ENCODE measurements at regions not wholly inside any gene's neighbourhood (a gene's known extent, or its start where the extent isn't known, plus 50 kb on each side); places are given as distances from the start of the nearest gene placed in this dataset.

GRCh38 chr3:166125179-166125578, 288.0 kb upstream of the BCHE start:
- no peak overlapping the region for H3K27ac Mint-ChIP-seq
- no peak for TF ChIP-seq CTCF (IDR thresholded peaks at IDR 0.05; ENCODE audit: unreplicated experiment in 3 of 3)
- no peaks in the 10 kb centered on the region for H3K4me1 Mint-ChIP-seq
- H3K27me3 Mint-ChIP-seq (ENCODE audit: low read depth): no peaks in the 10 kb centered on the region
- no peak overlapping the region for H3K4me3 Mint-ChIP-seq
- H3K9me3 Mint-ChIP-seq: no peaks in the 10 kb centered on the region
- H3K36me3 Mint-ChIP-seq (ENCODE audit: low read depth): no peaks in the 10 kb centered on the region

- Mint-ChIP-seq H3K9me3 (no peaks in the 10 kb centered on the region), H3K27me3 (ENCODE audit: low read depth) (no peaks in the 10 kb centered on the region), H3K4me3 (no peak overlapping the region), H3K27ac (no peak overlapping the region), H3K36me3 (ENCODE audit: low read depth) (no peaks in the 10 kb centered on the region), H3K4me1 (no peaks in the 10 kb centered on the region)
- no peak for TF ChIP-seq CTCF (IDR thresholded peaks at IDR 0.05; ENCODE audit: unreplicated experiment in 3 of 3)
Observed at GRCh38 chr3:166123576-166123975, 286.4 kb upstream of the BCHE start.

- Mint-ChIP-seq H3K27me3 (ENCODE audit: low read depth) (no peaks in the 10 kb centered on the region), H3K4me1 (no peaks in the 10 kb centered on the region), H3K36me3 (ENCODE audit: low read depth) (no peaks in the 10 kb centered on the region), H3K4me3 (no peak overlapping the region), H3K27ac (no peak overlapping the region), H3K9me3 (no peaks in the 10 kb centered on the region)
- TF ChIP-seq CTCF (IDR thresholded peaks at IDR 0.05; ENCODE audit: unreplicated experiment in 3 of 3): no peak
Observed at GRCh38 chr3:166123088-166123487, 285.9 kb upstream of the BCHE start.

- H3K27me3 Mint-ChIP-seq (ENCODE audit: low read depth): no peaks in the 10 kb centered on the region
- H3K9me3 Mint-ChIP-seq: no peaks in the 10 kb centered on the region
- TF ChIP-seq CTCF (IDR thresholded peaks at IDR 0.05; ENCODE audit: unreplicated experiment in 3 of 3): no peak
- H3K27ac Mint-ChIP-seq: no peak overlapping the region
- H3K4me3 Mint-ChIP-seq: no peak overlapping the region
- H3K4me1 Mint-ChIP-seq: no peaks in the 10 kb centered on the region
- no peaks in the 10 kb centered on the region for H3K36me3 Mint-ChIP-seq (ENCODE audit: low read depth)
Observed at GRCh38 chr3:166118049-166118448, 280.8 kb upstream of the BCHE start.

- Mint-ChIP-seq H3K36me3 (ENCODE audit: low read depth) (no peaks in the 10 kb centered on the region), H3K4me1 (no peaks in the 10 kb centered on the region), H3K27me3 (ENCODE audit: low read depth) (no peaks in the 10 kb centered on the region), H3K27ac (no peak overlapping the region), H3K9me3 (no peaks in the 10 kb centered on the region), H3K4me3 (no peak overlapping the region)
- TF ChIP-seq CTCF (IDR thresholded peaks at IDR 0.05; ENCODE audit: unreplicated experiment in 3 of 3): no peak
Observed at GRCh38 chr3:166114448-166114847, 277.2 kb upstream of the BCHE start.

GRCh38 chr3:166111562-166111961, 274.3 kb upstream of the BCHE start:
- Mint-ChIP-seq H3K27ac (no peak overlapping the region), H3K4me1 (no peaks in the 10 kb centered on the region), H3K4me3 (no peak overlapping the region), H3K36me3 (ENCODE audit: low read depth) (no peaks in the 10 kb centered on the region), H3K27me3 (ENCODE audit: low read depth) (no peaks in the 10 kb centered on the region), H3K9me3 (no peaks in the 10 kb centered on the region)
- no peak for TF ChIP-seq CTCF (IDR thresholded peaks at IDR 0.05; ENCODE audit: unreplicated experiment in 3 of 3)

Data from nephron (organoid).